ENCODE measurements at regions not wholly inside any gene's neighbourhood (a gene's known extent, or its start where the extent isn't known, plus 50 kb on each side); places are given as distances from the start of the nearest gene placed in this dataset.
"Not testable (repeated sequence)": the region's sequence is repeated elsewhere in the genome, so short reads cannot be mapped to it uniquely, and the experiment has no call there.

GRCh38 chr6:74597840-74598239, 608.0 kb downstream of the COL12A1 start:
- H3K27me3 ChIP-seq, result no peaks in the 10 kb centered on the region
- H3K36me3 ChIP-seq, result no peaks in the 10 kb centered on the region
- H3K9me3 ChIP-seq, result no peaks in the 10 kb centered on the region
- no peak overlapping the region for H3K4me3 ChIP-seq (ENCODE audit: low read depth in 1 of 2, low read length in 1 of 2)
- H3K27ac ChIP-seq, result no peak overlapping the region
- no peaks in the 10 kb centered on the region for H3K4me1 ChIP-seq (ENCODE audit: control insufficient read depth in 1 of 2, insufficient read depth in 1 of 2, low read depth in 1 of 2, low read length in 1 of 2)
- no peak for TF ChIP-seq CTCF (IDR thresholded peaks at IDR 0.05)

GRCh38 chr6:74597266-74597665, 608.6 kb downstream of the COL12A1 start:
- H3K27ac ChIP-seq, result no peak overlapping the region

GRCh38 chr6:74596588-74596987, 609.3 kb downstream of the COL12A1 start:
- Histone ChIP-seq H3K27ac (no peak overlapping the region), H3K36me3 (no peaks in the 10 kb centered on the region), H3K4me3 (ENCODE audit: low read depth in 1 of 2, low read length in 1 of 2) (no peak overlapping the region), H3K4me1 (ENCODE audit: control insufficient read depth in 1 of 2, insufficient read depth in 1 of 2, low read depth in 1 of 2, low read length in 1 of 2) (no peaks in the 10 kb centered on the region), H3K9me3 (no peaks in the 10 kb centered on the region), H3K27me3 (no peaks in the 10 kb centered on the region)
- no peak for TF ChIP-seq CTCF (IDR thresholded peaks at IDR 0.05)

More at GRCh38 chr6:74597266-74597665, 608.6 kb downstream of the COL12A1 start:
- no peak for TF ChIP-seq CTCF (IDR thresholded peaks at IDR 0.05)
- no peak overlapping the region for H3K4me3 ChIP-seq (ENCODE audit: low read depth in 1 of 2, low read length in 1 of 2)
- no peaks in the 10 kb centered on the region for H3K36me3 ChIP-seq
- no peaks in the 10 kb centered on the region for H3K9me3 ChIP-seq
- H3K4me1 ChIP-seq (ENCODE audit: control insufficient read depth in 1 of 2, insufficient read depth in 1 of 2, low read depth in 1 of 2, low read length in 1 of 2), result no peaks in the 10 kb centered on the region
- no peaks in the 10 kb centered on the region for H3K27me3 ChIP-seq

GRCh38 chr6:74594350-74594749, 611.5 kb downstream of the COL12A1 start:
- not testable (repeated sequence) for H3K4me1 ChIP-seq (ENCODE audit: control insufficient read depth in 1 of 2, insufficient read depth in 1 of 2, low read depth in 1 of 2, low read length in 1 of 2); H3K27ac ChIP-seq; H3K36me3 ChIP-seq; H3K9me3 ChIP-seq; H3K27me3 ChIP-seq; H3K4me3 ChIP-seq (ENCODE audit: low read depth in 1 of 2, low read length in 1 of 2)

- TF ChIP-seq CTCF (IDR thresholded peaks at IDR 0.05), result no peak
- H3K4me1 ChIP-seq (ENCODE audit: control insufficient read depth in 1 of 2, insufficient read depth in 1 of 2, low read depth in 1 of 2, low read length in 1 of 2), result no peaks in the 10 kb centered on the region
- H3K36me3 ChIP-seq, result no peaks in the 10 kb centered on the region
These were observed 617.6 kb downstream of the COL12A1 start for GRCh38 chr6:74588094-74588832.

GRCh38 chr6:74587386-74587785, 618.5 kb downstream of the COL12A1 start:
- Histone ChIP-seq H3K4me3 (ENCODE audit: low read depth in 1 of 2, low read length in 1 of 2) (no peak overlapping the region), H3K4me1 (ENCODE audit: control insufficient read depth in 1 of 2, insufficient read depth in 1 of 2, low read depth in 1 of 2, low read length in 1 of 2) (no peaks in the 10 kb centered on the region), H3K27ac (no peak overlapping the region), H3K27me3 (no peaks in the 10 kb centered on the region), H3K36me3 (no peaks in the 10 kb centered on the region), H3K9me3 (no peaks in the 10 kb centered on the region)
- no peak for TF ChIP-seq CTCF (IDR thresholded peaks at IDR 0.05)

More at GRCh38 chr6:74588094-74588832, 617.6 kb downstream of the COL12A1 start:
- no peaks in the 10 kb centered on the region for H3K27me3 ChIP-seq
- H3K4me3 ChIP-seq (ENCODE audit: low read depth in 1 of 2, low read length in 1 of 2), result no peak overlapping the region
- H3K9me3 ChIP-seq, result no peaks in the 10 kb centered on the region
- H3K27ac ChIP-seq, result no peak overlapping the region
